GM10266 (cell line): ENCODE measurements at regions not wholly inside any gene's neighbourhood (a gene's known extent, or its start where the extent isn't known, plus 50 kb on each side); places are given as distances from the start of the nearest gene placed in this dataset.

Source experiments
- DNase-seq: peaks from one replicate; pipeline ENCODE4 v3.0.0; 2012; ENCODE audit errors: extremely low spot score
- CTCF ChIP-seq: IDR thresholded peaks from 2 replicates; pipeline ENCODE4 v1.5.1; 2012; ENCODE audit warnings: mild to moderate bottlenecking, low read depth; ENCODE audit not compliant: control insufficient read depth, insufficient read depth; ENCODE audit errors: missing control alignments

GRCh38 chr10:36023939-36024338 lies 381.8 kb upstream of the FZD8 start:
- DNase-seq = no peak
- no peak for TF ChIP-seq CTCF

- TF ChIP-seq CTCF = no peak
- DNase-seq = no peak
These were observed 379.0 kb upstream of the FZD8 start for GRCh38 chr10:36021096-36021495.

GRCh38 chr10:36019749-36020148 lies 377.7 kb upstream of the FZD8 start:
- no peak for DNase-seq
- no peak for TF ChIP-seq CTCF

- DNase-seq = no peak
- no peak for TF ChIP-seq CTCF
These were observed 376.9 kb upstream of the FZD8 start for GRCh38 chr10:36018996-36019395.

GRCh38 chr10:36017137-36017536 lies 375.0 kb upstream of the FZD8 start:
- no peak for TF ChIP-seq CTCF
- no peak for DNase-seq

GRCh38 chr10:36007369-36007768 lies 365.3 kb upstream of the FZD8 start:
- no peak for DNase-seq
- TF ChIP-seq CTCF = no peak

- TF ChIP-seq CTCF = no peak
- no peak for DNase-seq
These were observed 361.6 kb upstream of the FZD8 start for GRCh38 chr10:36003688-36004087.
